ENCODE measurements at regions not wholly inside any gene's neighbourhood (a gene's known extent, or its start where the extent isn't known, plus 50 kb on each side); places are given as distances from the start of the nearest gene placed in this dataset.

GRCh38 chr12:104863296-104863948, 94.7 kb downstream of the SLC41A2 start:
- ChIA-PET CTCF (interaction anchor here (1.0 kb wide), 1 partner anchor 10 kb away, joined by 3 read pairs; no protein-coding TSS in a partner anchor), POLR2A (no interaction called here)
- DNase-seq (ENCODE audit: low read depth, low spot score) (no peak), FAIRE-seq (no peak)
- no TSS peak for BruUV-seq (replicated peaks)
- dilution Hi-C loops (cut with MboI; ENCODE audit: extremely low pct_ligation_motif_present, low sequenced_read_pairs) (no loop called here), intact Hi-C loops (cut with micrococcal nuclease) (no loop called here)
- Histone ChIP-seq H2AFZ (ENCODE audit: low read depth, low read length) (no peak overlapping the region), H3K4me1 (ENCODE audit: control insufficient read depth, extremely low read depth, insufficient read depth, low read length) (no peaks in the 10 kb centered on the region), H3K79me2 (ENCODE audit: control insufficient read depth, insufficient read depth, low read length) (no peaks in the 10 kb centered on the region), H3K9me1 (replicated peaks; ENCODE audit: control insufficient read depth, extremely low read depth, insufficient read depth, low read length) (no peaks in the 10 kb centered on the region), H4K20me1 (replicated peaks; ENCODE audit: control insufficient read depth, extremely low read depth, insufficient read depth, low read length) (no peaks in the 10 kb centered on the region), H3K27me3 (ENCODE audit: control insufficient read depth in 2 of 2, insufficient read depth in 2 of 2, low read length in 2 of 2) (no peaks in the 10 kb centered on the region), H3K27ac (ENCODE audit: insufficient read depth, low read depth, low read length) (no peak overlapping the region), H3K4me2 (ENCODE audit: insufficient read depth, low read length) (no peak overlapping the region), H3K9me3 (replicated peaks; ENCODE audit: control insufficient read depth, insufficient read depth, low read length) (no peaks in the 10 kb centered on the region), H3K9ac (replicated peaks; ENCODE audit: extremely low read depth, insufficient read depth, low read length) (no peak overlapping the region), H3K4me3 (replicated peaks in 1 of 3; ENCODE audit: insufficient read depth in 1 of 3, low read depth in 1 of 3, low read length in 3 of 3) (no peak overlapping the region), H3K36me3 (ENCODE audit: control insufficient read depth in 2 of 2, extremely low read depth in 1 of 2, insufficient read depth in 2 of 2, low read length in 2 of 2) (no peaks in the 10 kb centered on the region)
- TF ChIP-seq MAX (IDR thresholded peaks at IDR 0.05; ENCODE audit: insufficient read depth, insufficient read length), result no peak
- TF ChIP-seq MYC (IDR thresholded peaks at IDR 0.05; ENCODE audit: low read depth, low read length), result no peak
- TF ChIP-seq JUN (IDR thresholded peaks at IDR 0.05; ENCODE audit: borderline replicate concordance, insufficient read depth, insufficient read length, low read depth), result no peak
- TF ChIP-seq GATA2 (IDR thresholded peaks at IDR 0.05; ENCODE audit: insufficient read depth, insufficient read length, low read depth, low read length), result no peak
- TF ChIP-seq POLR2A (IDR thresholded peaks at IDR 0.05; ENCODE audit: low read depth, low read length), result no peak
- TF ChIP-seq CTCF (IDR thresholded peaks at IDR 0.05; ENCODE audit: extremely low read depth in 1 of 2, insufficient read depth in 1 of 2, low read depth in 1 of 2, low read length in 2 of 2), result no peak
- no peak for TF ChIP-seq FOS (IDR thresholded peaks at IDR 0.05; ENCODE audit: borderline replicate concordance, insufficient read depth, low read length)
- no peak for TF ChIP-seq POLR2AphosphoS5 (IDR thresholded peaks at IDR 0.05; ENCODE audit: insufficient read depth, low read depth, low read length)
- no peak for TF ChIP-seq EZH2 (IDR thresholded peaks at IDR 0.05; ENCODE audit: borderline replicate concordance, low read depth, low read length, severe bottlenecking)

Measured in endothelial cell of umbilical vein (primary cell).